HG03045 (cell line): ENCODE measurements at regions not wholly inside any gene's neighbourhood (a gene's known extent, or its start where the extent isn't known, plus 50 kb on each side); places are given as distances from the start of the nearest gene placed in this dataset.

Experiments used
- ATAC-seq: cut with Tn5 transposase; IDR thresholded peaks from one replicate; pipeline ENCODE4 v1.9.1; 2021; ENCODE audit warnings: mild to moderate bottlenecking, moderate library complexity; ENCODE audit not compliant: unreplicated experiment

DNA sequence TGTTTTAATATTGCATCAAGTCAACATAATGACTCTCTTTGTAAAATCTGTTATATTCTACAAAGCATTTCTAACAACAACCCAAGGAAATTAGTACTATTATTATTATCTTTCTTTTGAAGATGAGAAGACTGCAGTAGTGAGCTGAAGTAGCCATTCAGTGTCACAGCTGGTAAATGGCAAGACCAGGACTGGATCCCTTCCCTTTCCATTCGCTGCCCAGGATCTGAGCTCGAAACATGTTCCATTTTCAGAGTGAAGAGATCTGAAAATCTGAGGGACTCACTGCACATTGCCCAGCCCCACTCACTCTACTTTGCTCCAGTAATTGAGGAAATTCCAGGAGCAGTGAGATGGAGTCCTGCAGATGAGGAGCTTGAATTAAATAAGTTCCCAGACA, 240.0 kb upstream of the BLID start:
- no peak for ATAC-seq

DNA sequence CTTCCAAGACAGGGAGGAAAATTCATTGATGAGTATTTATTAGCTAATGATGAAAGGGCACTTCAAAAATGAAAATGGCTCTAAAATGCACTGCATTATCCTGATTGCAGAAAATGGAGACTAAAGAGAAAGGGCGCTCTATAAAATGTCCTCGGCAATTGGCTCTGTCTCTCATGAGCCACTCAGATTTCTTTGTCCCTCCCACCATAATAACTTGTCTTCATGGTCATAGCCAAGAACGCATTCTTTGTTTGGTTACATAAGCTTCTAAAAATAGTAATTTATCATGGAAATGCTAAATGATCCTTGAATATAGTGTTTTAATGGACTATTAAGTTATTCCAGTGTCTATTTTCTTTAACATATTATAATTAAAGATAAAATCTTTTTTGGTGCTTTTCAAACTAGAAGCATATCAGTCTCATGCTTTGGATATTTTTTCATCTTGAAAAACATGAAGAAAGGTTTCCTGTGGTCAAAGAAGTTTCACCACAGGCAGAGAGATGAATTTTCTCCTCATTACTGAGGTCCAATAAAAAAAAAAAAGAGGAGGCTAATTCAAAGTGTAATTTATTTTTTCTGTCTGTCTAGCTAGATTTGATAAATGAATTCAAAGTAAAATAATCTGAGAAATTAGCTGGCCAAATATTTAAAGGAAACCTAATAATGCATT, 238.1 kb upstream of the BLID start:
- no peak for ATAC-seq

DNA sequence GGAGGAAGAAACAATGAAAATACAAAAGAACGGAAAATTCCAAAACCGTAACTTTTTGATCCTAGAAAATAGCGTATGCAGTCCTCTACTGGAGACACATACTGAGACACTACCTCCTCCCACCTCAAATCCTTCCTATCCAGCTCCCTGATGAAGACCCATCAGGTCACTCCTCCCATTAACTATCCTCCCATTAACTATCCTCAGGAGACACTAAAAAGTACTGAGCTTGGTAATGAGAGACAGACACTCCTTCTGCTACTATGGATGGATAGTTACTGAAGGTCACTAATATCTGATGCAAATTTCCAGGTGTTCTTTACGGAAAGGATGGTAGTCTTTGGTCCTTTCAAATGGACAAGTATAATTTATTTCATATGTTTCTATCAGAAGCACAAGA, 237.5 kb upstream of the BLID start:
- ATAC-seq, result no peak

DNA sequence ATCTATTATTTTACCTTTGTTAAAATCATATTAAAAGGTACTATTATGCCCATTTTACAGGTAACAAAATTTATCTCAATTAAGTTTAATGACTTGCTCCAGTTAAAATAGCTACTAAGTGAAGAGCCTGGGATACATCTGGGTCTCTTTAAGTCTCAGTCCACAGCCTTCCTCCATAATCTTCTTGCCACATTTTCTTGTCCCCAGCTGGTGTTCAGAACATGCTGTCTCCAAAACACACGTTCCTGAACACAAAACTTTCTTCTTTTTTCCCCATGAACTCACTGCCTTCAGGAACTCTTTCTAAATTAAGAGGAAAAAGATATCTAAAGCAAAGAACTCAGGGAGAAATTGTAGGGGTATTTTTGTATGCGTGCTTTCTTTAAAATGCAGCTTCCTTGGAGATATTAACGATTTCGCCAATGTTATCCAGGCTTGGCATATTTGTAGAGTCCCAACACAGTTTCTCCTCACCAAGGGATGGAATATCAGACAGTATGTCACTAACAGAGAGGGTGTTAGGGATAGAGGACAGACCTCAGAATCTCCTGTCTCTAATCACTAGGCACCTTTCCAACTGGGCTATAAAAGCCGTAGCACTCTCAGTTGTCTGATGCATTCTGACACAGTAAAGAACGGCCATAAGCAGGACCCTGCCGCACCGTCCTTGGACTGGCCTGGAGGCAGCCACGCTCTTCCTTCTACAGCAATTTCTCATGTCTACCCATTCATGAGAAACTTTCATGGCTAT, 232.8 kb upstream of the BLID start:
- ATAC-seq, result no peak

DNA sequence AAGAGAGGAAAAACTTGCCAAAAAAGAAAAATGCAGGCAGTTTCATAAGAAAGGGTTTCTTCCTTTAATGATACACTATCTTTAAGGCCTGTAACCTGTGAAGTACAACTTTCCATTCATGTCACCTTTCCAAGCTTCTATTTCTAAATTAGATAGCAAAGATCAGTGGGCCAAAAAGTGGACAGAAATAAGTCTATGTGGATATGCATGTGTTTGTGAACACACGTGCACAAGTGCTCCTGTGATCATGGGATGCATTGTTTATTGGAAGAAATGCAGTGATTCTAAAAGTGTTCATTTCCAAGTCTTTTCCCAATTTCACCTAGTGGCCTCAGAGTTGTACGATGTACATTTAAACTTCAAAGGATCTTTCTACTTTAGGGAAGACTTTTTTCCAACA, 230.0 kb upstream of the BLID start:
- no peak for ATAC-seq

DNA sequence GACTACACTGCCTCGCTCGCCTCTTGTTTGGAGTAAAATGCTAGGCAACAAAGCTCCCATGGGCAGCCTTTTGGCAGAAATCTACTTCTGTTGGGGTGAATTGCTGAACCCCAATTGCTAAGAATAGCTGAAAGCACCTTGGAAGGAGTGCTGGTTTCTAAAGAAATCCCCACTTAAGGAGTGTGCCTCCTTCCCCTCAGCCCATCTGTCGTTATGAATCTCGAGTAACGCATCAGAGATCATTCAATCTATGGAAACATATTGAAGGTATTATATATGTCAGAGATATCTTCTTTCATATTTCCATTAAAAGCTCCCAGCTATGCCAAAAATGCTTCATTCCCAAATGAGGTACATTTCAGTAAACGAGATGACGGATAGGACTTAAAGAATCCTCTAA, 229.6 kb upstream of the BLID start:
- ATAC-seq, result no peak

DNA sequence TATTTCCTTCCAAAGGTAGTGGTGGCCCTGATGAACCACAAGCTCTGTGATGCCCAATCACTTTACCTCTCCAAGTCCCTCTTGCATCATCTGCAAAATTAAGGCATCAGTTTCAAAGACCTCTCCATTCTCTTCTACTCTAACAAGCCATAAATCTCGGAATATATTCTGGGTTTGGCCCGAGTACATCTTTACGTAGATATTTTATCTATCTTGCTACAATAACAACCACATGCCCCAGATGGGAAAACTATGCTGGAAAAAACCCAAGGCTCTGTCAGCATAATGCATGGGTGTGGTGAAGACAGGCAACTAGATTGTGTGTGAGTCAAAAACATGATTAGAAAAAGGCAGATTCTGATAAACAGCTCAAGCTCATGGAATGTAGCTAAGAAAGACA, 228.2 kb upstream of the BLID start:
- ATAC-seq, result no peak

DNA sequence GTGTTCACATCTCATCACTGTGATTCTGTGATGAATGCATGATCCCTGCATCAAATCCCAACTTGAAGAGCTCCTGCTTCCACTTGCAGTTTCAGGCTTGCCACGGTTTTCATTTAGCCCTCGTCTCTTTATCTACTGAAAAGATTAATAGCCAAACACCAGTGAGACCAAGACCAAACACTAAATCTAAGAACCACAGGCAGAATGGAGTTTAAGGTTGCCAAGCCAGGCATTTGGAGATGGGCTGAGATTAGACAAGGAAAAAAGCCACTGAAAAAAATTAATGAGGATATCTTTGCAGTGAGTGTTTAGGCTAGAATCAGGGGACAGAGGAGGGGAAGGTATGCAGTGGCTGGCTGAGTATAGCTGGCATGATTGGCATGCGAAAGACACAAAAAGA, 227.2 kb upstream of the BLID start:
- ATAC-seq, result no peak

DNA sequence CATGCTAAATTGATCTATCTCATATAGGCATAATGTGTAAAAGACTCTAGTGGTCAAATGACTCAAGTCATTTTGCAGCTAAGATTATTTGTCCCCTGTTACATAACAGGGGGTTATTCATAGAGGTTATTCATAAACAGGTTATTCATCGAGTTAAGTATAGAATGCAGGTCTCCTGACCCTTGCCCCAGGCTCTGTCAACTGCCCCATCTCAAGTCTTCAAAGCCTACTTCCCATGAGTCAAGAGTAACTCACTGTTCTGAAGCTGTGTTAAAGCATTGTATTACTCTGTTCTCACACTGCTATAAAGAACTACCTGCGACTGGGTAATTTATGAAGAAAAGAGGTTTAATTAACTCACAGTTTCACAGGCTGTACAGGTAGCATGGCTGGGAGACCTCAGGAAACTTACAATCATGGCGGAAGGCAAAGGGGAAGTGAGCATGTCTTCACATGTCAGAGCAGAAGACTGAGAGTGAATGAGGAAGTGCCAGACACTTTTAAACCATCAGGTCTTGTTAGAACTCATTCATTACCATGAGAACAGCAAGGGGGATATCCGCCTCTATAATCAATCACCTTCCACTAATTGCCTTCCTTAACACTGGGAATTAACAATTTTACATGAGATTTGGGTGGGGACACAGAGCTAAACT, 226.2 kb upstream of the BLID start:
- no peak for ATAC-seq

DNA sequence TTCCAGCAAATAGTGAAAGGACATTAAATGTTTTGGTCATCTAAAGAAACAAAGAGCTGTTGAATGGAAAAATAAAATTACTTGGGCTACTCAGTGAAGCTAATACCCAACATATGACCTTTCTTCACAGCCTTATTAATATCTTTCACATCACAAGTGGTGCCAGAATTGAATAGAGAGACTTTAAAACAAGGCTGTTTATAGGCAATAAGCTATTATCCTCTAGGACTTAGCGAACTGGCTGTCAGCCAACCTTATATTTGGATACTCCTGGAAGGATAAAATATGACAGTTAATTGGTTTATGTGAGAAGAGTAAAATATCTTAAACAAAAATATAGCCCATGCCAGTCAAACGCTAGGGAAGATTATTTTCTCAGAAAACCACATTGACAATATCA, 225.5 kb upstream of the BLID start:
- no peak for ATAC-seq

DNA sequence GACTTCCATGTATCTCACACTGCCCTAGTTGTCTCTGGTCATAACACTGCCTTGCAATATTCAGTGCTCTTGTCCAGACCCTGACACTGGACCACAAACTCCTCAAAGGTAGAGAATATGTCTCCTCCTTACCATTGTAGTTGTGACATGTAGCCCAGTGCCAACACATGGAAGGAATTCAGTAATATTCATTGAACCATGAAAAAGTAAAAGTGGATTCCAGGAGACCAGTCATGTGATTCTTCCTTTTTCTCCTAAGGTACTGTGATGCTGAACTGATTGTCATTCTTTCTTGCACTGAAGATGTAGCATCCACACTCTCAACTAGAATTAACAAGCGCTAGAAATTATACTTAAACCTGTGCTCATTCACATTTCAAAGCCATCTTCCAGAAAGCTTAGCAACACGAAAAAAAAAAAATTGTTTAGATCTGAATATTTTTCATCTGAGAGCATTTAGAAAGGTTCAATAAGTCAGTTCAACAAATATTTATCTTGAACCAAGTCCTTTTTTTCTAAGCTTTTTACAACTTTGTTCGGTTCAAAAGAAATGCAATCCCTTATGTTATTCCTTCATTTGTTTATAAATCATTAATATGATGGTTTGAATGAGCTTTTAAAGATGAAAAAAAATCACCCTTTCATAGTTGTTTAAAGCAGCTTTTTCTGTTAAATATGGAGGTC, 224.7 kb upstream of the BLID start:
- ATAC-seq, result no peak

DNA sequence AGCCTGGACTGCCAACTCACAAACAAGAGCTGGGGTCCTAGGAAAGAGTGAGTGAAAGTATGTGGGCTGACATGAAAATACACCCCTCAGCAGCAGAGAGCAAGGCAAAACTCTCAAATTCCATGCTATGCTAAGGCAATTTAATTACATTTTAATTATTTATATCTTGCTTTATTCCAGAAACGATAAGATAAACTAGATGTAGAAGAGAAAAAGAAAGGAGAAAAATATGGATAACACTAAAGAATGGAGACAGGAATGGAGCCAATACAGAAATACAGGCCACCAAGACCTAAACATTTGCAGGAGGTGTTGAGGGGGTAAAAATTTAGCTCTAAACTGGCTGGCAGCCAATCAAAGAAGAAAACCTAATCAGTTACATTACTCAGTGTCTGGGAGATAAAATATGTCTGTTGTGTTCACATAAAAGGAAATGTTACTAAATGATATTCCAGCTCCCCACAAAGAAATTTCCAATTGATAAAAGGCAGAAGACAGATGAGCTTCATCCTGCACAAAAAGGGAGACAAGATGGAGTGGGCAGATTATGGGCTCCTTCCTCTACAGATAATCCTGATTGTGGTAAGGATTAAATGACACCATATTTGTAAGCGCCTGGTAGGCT, 223.5 kb upstream of the BLID start:
- no peak for ATAC-seq

DNA sequence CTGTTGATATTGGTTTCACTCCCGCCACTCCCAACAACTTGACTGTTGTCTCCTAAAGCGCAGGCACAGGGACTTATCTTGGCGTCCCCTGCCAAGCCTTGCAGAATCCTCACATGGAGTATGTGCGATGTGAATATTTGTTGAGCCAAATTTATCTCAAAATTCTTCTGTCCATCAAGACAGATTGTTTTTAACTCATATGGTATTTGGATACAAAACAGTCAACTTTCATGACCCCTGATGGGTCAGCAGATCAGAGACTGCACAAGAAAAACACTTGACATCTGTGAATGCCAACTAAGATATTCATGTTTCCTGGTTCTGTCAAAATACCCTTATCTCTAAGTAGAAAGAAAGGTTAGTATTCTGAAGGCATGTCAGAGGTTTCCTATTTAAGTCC, 221.7 kb upstream of the BLID start:
- ATAC-seq, result no peak

DNA sequence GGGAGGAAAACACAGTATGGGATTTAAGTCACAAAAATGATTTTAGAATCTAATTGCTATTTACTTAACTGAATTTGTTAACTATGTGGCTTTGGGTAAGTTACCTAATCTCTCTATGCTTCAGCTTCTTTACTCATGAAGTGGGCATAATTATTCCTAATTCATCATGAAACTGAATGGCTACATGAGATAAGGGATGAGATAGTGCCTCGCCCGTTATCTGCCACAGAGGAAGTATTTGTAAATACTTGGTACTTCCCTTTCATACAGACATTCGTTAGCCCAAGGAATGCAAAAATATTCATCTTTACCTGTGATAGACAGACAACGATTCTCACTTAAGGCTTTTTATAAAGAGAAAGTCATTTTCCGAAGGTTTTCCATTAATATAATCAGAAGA, 221.2 kb upstream of the BLID start:
- ATAC-seq, result no peak

DNA sequence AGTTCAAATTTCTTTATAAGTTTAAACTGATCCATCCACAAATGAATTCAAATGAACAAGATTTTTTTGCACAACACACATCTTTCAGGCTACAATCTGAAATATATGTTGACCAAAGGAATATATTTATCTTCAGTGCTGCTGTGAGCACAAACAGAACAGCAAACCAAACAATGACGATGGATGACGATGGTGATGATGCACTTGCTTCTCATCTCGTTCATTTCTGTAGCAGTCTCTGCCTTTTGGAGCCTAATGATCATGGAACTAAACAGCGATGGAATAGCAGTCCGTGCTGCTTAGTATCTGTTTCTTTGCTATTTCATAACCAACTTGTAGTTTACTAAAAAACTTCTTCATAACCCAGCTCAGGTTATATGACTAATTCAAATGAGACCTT, 220.7 kb upstream of the BLID start:
- no peak for ATAC-seq

DNA sequence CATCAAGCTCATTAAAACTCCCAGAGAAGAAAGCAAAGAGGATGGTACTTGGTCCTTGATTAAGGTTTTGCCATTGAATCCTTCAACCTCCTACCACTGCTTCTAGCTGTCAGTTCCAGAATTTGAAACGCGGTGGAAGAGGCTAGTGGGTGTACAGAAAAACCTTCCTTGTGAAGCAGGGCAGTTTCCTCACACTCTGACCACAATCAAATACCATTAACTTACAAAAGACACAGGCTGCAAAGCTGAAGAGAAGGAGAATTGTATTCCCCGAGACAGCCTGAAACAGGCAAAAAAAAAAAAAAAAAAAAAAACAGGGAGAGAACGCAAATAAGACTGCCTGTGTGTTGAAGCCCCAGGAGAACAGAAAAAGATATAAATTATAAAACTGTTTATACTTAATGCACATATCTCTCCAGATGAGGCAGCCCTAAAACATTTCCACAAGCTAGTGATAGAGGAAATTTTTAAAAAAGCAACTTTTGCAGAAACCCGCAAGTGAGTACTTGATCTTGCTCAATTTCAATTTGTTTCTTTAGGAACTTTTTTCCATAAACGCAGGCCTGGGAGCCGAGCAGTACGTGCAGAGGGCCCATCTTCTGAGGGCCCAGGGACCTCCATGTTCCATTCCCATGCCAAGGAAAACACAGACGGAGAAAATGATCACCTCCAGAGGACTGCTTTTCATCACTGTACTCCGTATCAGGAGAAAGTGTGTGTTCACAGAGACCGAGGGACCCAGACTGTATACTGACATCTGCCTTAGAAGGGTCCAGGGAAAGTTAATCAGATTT, 218.7 kb upstream of the BLID start:
- ATAC-seq, result no peak

DNA sequence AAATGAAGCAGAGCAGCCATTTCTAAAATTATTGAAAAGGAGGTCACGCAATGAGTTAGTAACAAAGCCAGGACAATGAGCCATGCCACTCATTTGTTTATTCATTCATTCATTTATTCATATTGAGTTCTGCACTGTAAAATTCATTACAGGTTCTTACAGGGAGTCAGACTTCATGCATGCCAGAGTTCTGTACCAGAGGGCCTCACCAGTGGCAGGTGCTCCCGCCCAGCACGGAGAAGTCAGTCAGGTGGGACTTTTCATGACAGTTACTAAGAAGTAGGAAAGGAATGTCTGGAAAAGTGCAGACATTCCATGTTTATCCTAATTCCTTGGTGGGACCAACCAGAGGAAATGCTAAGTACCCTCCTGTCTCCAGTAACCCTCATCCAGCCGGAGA, 217.5 kb upstream of the BLID start:
- no peak for ATAC-seq

DNA sequence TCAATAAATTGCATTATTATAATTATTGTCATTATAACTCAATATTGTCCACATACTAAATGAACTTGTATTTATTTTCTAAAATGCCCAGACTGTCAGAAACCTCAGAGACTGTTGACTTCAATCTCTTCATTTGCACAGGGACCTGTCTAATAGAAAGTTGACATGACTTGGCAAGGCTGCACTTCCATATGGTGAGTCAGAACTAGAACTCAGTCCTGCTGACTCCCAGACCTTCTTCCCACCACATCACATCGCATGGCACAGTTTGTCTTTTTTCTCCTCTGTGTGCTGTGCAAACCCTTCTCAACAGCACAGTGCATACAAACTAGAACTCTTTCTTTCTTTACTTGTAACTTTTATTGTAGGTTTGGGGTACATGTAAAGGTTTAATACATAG, 215.1 kb upstream of the BLID start:
- no peak for ATAC-seq

DNA sequence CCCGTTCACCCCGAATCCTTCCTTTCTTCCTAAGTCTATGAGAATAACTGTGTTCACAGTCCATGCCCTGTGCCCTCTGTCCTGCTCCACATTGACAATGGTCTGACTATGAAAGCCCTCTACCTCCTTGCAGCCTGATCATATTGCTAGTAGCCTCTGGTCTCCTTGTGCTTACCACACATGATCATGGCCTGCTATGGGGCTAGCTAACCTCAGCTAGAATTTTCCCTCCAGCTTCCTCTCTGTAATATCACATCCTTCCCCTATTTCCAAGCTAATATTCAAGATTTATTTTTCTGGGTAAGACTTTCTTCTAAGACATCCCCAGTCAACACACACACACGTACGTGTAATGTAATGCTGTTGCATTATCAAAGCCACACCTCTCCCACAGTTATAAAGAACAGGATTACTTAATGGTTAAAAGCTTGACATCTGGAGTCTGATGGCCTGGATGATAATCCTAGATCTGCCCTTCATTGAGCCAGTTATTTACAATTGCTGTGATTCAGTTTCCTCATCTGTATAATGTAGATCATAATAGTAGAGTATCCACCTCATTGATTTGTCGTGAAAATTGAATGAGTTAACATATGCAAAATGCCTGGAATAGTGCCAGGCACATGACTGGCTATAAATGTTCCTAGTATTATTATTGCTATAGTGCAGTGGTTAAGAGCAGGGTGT, 214.4 kb upstream of the BLID start:
- ATAC-seq, result no peak

DNA sequence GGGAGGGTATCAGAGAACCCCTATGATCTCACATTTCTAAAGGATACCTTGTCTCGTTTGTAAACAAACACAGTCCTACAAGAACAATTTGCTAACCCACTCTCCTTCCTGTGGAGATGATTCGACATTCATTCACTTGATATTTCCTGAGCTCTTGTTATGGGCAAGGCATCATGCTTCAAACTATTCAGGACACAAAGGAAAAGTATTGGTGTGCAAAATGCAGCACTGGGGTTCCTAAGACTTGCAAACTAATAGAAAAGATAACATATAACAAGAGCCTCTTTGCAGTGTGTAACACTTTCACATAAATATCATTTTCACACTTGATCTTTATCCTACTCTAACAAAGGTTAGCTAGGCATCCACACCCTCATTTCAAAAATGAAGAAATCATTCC, 211.5 kb upstream of the BLID start:
- no peak for ATAC-seq
